Natural killer cell treated with Interleukin-12 subunit alpha and Interleukin-12 subunit beta and Interleukin-15 and Interleukin-18, amount 100 ng/mL, for 72 hours (primary cell): ENCODE measurements at regions not wholly inside any gene's neighbourhood (a gene's known extent, or its start where the extent isn't known, plus 50 kb on each side); places are given as distances from the start of the nearest gene placed in this dataset.

Experiments
- ATAC-seq, 2 donors: fragments of 150-1000 bp; cut with Tn5 transposase in 1 of 2; sonication (Bioruptor Pico), chemical (Tn5 transposase) in 1 of 2; 2 replicates each; pipeline ENCODE4 v1.10.0; 2021
- DNase-seq: peaks from one replicate; pipeline ENCODE4 v3.0.0; 2022; ENCODE audit warnings: low spot score
- H3K27ac Mint-ChIP-seq, 2 donors: 1 replicate in 1 of 2; 2 replicates in 1 of 2; pipeline ENCODE4 v1.8.0; 2022; ENCODE audit warnings: mixed read lengths in 2 of 2, mild to moderate bottlenecking in 1 of 2, moderate library complexity in 1 of 2
- H3K27me3 Mint-ChIP-seq, 2 donors: 1 replicate in 1 of 2; 2 replicates in 1 of 2; pipeline ENCODE4 v1.8.0; 2022; ENCODE audit warnings: mixed read lengths in 2 of 2
- H3K36me3 Mint-ChIP-seq: one replicate; pipeline ENCODE4 v1.8.0; 2022; ENCODE audit warnings: mixed read lengths
- H3K4me1 Mint-ChIP-seq, 2 donors: 1 replicate in 1 of 2; 2 replicates in 1 of 2; pipeline ENCODE4 v1.8.0; 2022; ENCODE audit warnings: low read depth in 2 of 2, mixed read lengths in 2 of 2, mild to moderate bottlenecking in 1 of 2
- H3K4me3 Mint-ChIP-seq: one replicate; pipeline ENCODE4 v1.8.0; 2022; ENCODE audit warnings: mixed read lengths
- H3K9me3 Mint-ChIP-seq: 2 replicates; pipeline ENCODE4 v1.8.0; 2022; ENCODE audit warnings: mixed read lengths

DNA sequence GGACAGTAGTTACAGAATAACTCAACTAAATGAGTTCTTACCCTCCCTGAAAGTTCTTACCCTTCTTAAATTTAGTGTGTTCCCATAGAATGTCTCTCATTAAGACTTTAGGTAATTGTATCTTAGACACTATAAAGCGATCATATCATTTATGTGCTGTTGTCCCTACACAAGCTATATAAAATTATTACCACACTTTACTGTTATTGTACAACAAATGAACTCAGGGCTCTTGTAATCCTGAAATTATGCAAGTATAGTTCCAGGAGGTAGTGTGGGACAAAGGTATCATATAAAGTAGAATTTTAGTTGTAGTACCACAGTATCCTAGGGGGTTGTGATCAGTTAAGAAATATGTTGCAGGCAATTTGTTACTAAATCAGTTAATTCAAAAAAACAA is 167.4 kb upstream of the CARMIL1 start:
- DNase-seq (no peak), ATAC-seq (no peak)
- Mint-ChIP-seq H3K27ac (no peak overlapping the region), H3K4me3 (no peak overlapping the region), H3K4me1 (peaks cover 7 to 31% of the 10 kb centered on the region in 2 donors), H3K27me3 (no peaks in the 10 kb centered on the region), H3K9me3 (no peaks in the 10 kb centered on the region), H3K36me3 (peaks cover 65% of the 10 kb centered on the region)

DNA sequence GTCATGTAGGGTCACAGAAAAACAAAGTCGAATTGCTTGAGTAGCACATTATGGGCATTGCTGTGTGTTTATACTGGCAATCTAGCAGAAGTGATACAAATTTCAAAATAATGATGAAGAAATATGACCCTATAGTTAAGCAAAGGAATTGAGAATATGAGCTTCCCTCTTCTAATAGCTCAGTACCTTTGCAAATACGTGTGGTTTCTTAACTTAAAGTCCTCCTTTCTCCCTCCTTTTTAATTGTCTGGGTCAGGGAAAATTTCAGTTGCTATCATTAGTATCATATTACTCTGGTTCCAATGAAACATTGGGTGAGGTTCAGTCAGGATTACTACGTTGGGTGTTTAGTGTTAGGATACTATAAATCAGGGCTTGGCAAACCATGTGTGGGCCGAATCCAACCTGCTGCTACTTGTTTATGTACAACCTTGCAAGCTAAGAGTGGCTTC is 166.8 kb upstream of the CARMIL1 start:
- ATAC-seq (no peak), DNase-seq (no peak)
- Mint-ChIP-seq H3K4me3 (no peak overlapping the region), H3K36me3 (peaks cover 60% of the 10 kb centered on the region), H3K9me3 (no peaks in the 10 kb centered on the region), H3K27ac (no peak overlapping the region), H3K27me3 (no peaks in the 10 kb centered on the region), H3K4me1 (peaks cover 3 to 29% of the 10 kb centered on the region in 2 donors)

DNA sequence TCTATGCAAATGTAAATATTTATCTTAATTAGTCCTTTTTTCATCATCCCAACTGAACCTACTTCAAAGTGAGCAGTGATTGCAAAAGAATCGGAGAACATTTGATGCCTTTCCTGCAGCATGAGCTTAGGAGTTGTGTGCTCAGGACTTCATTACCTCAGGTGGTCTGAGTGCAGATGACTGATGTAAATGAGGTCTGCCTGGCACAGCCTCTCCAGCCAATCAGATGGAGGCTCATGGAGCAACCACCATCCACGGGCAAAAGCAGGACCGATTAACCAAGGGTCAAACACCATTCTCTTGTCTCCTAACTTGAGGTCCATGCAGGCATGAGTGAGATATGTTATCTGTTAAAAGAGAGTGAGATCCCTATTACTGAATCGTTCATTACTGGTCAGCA is 165.7 kb upstream of the CARMIL1 start:
- no peak overlapping the region for H3K4me3 Mint-ChIP-seq
- peaks cover 60% of the 10 kb centered on the region for H3K36me3 Mint-ChIP-seq
- H3K9me3 Mint-ChIP-seq = no peaks in the 10 kb centered on the region
- peak overlapping the region in 1 of 2 donors; percentile 21 for H3K27ac Mint-ChIP-seq
- H3K27me3 Mint-ChIP-seq = no peaks in the 10 kb centered on the region
- no peak for ATAC-seq
- DNase-seq = no peak
- peaks cover 12 to 36% of the 10 kb centered on the region in 2 donors for H3K4me1 Mint-ChIP-seq

DNA sequence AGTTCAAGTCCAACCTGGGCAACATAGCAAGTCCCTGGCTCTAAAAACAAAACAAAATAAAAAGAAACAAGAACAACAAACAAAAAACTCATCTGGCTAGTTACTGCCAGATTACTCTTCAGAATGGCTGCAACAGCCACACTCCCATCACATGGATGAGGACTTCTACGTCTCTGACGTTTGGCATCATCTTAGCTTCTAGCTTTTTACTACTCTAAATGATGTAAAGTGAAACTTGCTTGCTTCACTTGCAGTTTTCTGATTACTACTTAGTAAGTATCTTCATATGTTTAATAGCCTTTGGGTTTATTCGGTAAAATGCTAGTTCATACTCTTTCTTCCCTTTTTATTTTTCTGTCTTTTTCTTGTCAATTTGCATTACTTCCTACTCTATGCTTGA is 161.1 kb upstream of the CARMIL1 start:
- peak; percentile 81 to 87 for ATAC-seq
- peaks cover 46% of the 10 kb centered on the region for H3K36me3 Mint-ChIP-seq
- DNase-seq = no peak
- H3K4me3 Mint-ChIP-seq = peak overlapping the region; percentile 60
- peak overlapping the region; percentile 45 to 90 for H3K27ac Mint-ChIP-seq
- H3K27me3 Mint-ChIP-seq = no peaks in the 10 kb centered on the region
- no peaks in the 10 kb centered on the region for H3K9me3 Mint-ChIP-seq
- H3K4me1 Mint-ChIP-seq = peaks cover 32 to 41% of the 10 kb centered on the region in 2 donors

DNA sequence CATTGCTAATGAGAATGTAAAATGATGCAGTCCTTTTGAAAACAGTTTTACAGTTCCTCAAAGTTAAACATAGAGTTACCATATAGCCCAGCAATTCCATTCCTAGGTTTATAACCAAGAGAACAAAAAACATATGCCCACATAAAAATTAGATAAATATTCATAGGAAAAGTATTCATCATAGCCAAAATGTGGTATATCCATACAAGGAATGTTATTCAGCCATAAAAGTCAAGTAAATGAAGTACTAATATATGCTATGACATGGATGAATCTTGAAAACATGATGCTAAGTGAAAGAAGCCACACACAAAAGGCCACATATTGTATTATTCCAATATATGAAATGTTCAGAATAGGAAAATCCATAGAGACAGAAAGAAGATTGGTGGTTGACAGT is 158.0 kb upstream of the CARMIL1 start:
- H3K27me3 Mint-ChIP-seq = no peaks in the 10 kb centered on the region
- no peak for DNase-seq
- H3K27ac Mint-ChIP-seq = peak overlapping the region; percentile 42 to 52
- no peak for ATAC-seq
- H3K36me3 Mint-ChIP-seq = peaks cover 44% of the 10 kb centered on the region
- peaks cover 50 to 53% of the 10 kb centered on the region in 2 donors for H3K4me1 Mint-ChIP-seq
- no peaks in the 10 kb centered on the region for H3K9me3 Mint-ChIP-seq
- peak overlapping the region; percentile 22 for H3K4me3 Mint-ChIP-seq

DNA sequence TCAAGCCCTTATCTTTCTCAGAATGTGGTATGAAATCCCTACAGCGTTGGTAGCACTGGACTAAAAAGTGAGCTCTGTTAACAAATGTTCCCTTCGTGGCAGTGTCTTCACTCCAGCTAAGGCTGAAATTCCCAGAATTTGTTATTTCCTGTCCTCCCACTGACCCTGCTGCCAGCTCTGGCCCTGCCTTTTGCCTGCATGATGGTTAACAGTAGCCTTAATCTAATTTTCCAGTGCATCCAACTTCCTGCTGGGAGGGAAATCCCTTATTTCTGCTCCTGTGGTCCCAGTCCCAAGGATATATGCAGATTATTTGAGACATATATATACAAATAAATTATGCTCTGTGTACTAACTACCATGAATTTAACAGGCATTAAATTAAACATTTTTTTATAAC is 157.2 kb upstream of the CARMIL1 start:
- H3K4me3 Mint-ChIP-seq = no peak overlapping the region
- H3K4me1 Mint-ChIP-seq = peaks cover 52 to 55% of the 10 kb centered on the region in 2 donors
- H3K27ac Mint-ChIP-seq = peak overlapping the region in 1 of 2 donors; percentile 52
- H3K36me3 Mint-ChIP-seq = peaks cover 47% of the 10 kb centered on the region
- no peaks in the 10 kb centered on the region for H3K9me3 Mint-ChIP-seq
- ATAC-seq = no peak
- DNase-seq = no peak
- no peaks in the 10 kb centered on the region for H3K27me3 Mint-ChIP-seq

DNA sequence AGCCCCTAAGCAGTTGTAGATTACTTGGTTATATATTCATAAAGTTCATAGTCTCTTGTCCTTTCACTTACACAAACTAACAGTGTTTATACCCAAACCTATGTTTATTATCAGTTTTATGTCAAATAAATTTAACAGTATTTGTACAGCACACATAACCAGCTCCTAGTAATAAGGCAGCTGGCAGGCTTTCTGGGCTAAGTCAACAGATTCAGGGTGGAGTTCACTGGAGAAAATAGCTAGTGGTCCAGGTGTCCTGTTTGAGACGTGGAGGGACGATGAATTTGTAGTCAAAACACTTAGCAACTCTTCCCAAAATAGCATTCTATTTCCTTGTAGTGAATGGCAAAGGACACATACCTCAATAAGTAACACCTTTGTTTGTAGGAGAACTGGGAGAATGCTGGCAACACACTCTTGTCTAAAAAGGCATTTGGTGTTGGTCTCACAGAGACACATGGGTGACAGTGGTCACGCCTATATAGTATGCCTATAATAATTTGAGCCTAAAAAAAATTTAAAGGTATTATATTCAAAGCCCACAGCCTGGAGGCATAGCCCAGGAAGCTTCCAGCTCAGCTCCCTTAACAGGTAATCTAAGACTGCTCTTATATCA is 156.4 kb upstream of the CARMIL1 start:
- no peaks in the 10 kb centered on the region for H3K9me3 Mint-ChIP-seq
- DNase-seq (no peak), ATAC-seq (no peak)
- no peak overlapping the region for H3K4me3 Mint-ChIP-seq
- peak overlapping the region in 1 of 2 donors; percentile 52 for H3K27ac Mint-ChIP-seq
- peaks cover 49% of the 10 kb centered on the region for H3K36me3 Mint-ChIP-seq
- peaks cover 50 to 58% of the 10 kb centered on the region in 2 donors for H3K4me1 Mint-ChIP-seq
- no peaks in the 10 kb centered on the region for H3K27me3 Mint-ChIP-seq

DNA sequence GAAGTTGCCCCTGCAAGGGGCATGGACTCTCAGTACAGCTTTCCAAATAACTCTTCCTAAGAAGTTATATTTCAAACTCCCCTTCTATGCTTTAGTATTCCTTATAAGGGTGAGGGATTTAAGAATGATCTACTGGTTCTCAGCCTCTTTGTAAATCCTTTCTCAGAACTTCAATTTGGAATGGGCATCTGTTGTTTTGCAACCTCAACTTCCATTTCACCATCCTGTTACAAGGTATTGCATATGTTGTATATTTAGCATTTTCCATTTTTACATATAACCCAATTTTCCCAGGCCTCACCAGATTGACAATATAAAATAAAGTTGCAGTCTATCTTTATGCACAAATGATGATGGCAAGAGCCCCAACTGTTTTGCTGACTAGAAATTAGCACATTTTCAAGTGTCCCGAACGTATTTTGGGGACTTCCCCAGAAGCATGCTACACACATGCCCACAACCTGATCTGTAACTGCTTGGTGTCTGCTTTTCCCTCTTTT is 154.9 kb upstream of the CARMIL1 start:
- no peaks in the 10 kb centered on the region for H3K27me3 Mint-ChIP-seq
- peak overlapping the region; percentile 28 to 75 for H3K27ac Mint-ChIP-seq
- DNase-seq (no peak), ATAC-seq (no peak)
- no peaks in the 10 kb centered on the region for H3K9me3 Mint-ChIP-seq
- peaks cover 48 to 53% of the 10 kb centered on the region in 2 donors for H3K4me1 Mint-ChIP-seq
- H3K4me3 Mint-ChIP-seq = peak overlapping the region; percentile 45
- peaks cover 51% of the 10 kb centered on the region for H3K36me3 Mint-ChIP-seq

DNA sequence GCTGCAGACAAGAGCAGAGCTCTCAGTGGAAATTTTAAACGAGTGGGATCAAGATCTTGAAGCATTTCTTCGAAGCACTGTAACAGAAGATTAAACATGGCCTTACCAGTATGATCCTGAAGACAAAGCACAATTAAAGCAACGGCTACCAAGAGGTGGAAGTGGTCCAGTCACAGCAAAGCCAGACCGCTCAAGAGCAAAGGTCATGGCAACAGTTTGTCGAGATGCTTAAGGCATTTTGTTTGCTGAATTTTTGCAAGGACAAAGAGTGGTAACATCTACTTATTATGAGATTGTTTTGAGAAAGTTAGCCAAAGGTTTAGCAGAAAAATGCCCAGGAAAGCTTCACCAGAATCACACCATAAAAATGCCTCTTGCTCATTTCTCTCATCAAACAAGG is 153.4 kb upstream of the CARMIL1 start:
- Mint-ChIP-seq H3K27me3 (no peaks in the 10 kb centered on the region), H3K9me3 (no peaks in the 10 kb centered on the region), H3K36me3 (peaks cover 59% of the 10 kb centered on the region), H3K4me1 (peaks cover 49 to 53% of the 10 kb centered on the region in 2 donors), H3K4me3 (peak overlapping the region; percentile 55), H3K27ac (peak overlapping the region in 1 of 2 donors; percentile 75)
- DNase-seq (no peak), ATAC-seq (no peak)

DNA sequence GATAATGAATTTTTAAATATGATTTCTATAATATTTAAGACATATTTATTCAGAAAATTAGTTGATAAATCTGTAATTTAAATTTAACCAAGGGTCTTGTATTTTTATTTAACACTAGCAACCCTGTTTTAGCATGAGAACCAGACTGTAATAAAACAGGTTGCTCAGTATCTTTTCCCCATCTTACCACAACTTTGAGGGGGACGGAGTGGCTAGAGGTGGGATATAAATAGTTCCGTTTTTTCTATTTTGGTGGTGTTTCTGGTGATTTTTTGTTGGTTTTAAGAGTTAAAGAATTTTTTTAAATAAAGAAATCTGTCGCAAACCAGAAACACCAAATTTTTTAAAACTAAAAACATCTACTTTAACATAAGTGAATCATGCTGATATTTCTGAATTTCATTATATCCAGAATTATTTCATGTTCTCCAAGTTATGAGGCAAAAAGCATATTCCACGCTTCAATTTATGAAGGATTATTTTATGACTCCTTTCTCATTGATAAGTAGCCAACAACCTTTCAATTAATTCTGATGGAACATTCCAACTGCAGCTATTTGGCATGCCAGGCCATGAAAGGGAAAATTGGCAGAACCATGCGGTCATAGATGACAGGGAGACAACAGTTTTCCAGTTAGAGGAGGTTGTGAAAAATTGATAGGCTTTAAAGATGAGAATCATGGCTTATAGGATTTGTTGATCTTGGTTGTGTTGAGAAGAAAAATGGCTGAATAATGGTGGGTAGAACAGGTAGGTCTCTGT is 151.9 kb upstream of the CARMIL1 start:
- peak overlapping the region; percentile 62 for H3K4me3 Mint-ChIP-seq
- DNase-seq = no peak
- no peaks in the 10 kb centered on the region for H3K9me3 Mint-ChIP-seq
- peaks cover 53 to 58% of the 10 kb centered on the region in 2 donors for H3K4me1 Mint-ChIP-seq
- no peaks in the 10 kb centered on the region for H3K27me3 Mint-ChIP-seq
- H3K27ac Mint-ChIP-seq = peak overlapping the region; percentile 13 to 91
- peaks cover 63% of the 10 kb centered on the region for H3K36me3 Mint-ChIP-seq
- ATAC-seq = no peak

DNA sequence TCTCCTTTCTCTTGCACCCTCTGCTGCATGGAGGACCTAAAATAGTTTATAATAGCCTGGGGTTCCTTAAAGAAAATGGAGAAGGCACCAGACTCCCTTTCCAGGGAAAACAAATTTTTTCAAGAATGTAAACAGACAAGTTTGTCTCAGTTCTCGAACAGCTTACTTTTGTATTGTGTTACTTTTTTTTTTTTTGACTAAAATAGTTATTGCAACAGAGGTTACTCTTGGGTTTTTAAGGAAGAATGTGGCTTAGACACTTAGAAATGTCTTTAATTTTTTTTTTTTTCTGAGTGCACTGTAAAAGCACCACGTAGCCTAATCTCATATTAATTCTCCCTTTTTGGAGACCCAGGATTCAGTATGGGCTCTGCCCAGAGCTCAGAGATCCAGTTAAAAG is 148.7 kb upstream of the CARMIL1 start:
- Mint-ChIP-seq H3K4me1 (peaks cover 44 to 56% of the 10 kb centered on the region in 2 donors), H3K27ac (peak overlapping the region; percentile 91), H3K9me3 (no peaks in the 10 kb centered on the region), H3K36me3 (peaks cover 64% of the 10 kb centered on the region), H3K27me3 (no peaks in the 10 kb centered on the region), H3K4me3 (peak overlapping the region; percentile 87)
- ATAC-seq = peak in 1 of 2 donors; percentile 65
- DNase-seq = no peak

DNA sequence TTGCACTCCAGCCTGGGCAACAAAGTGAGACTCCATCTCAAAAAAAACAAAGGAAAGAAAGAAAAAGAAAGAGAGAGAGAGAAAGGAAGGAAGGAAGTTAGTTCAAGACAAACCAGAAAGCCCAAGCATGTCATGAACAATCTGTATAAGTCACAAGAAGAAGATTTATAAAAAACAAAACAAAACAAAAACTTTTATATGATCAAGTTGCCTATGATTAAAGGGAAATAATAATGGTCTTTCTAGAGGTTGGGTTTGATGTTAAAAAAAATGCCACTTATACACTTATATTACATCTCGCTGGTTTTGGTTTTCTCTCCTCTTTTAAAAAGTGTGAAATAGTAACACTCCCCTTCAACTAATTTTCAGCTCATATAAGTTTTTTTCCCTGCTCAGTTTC is 146.2 kb upstream of the CARMIL1 start:
- Mint-ChIP-seq H3K36me3 (peaks cover 67% of the 10 kb centered on the region), H3K27ac (peak overlapping the region; percentile 91 to 95), H3K4me1 (peaks cover 42 to 62% of the 10 kb centered on the region in 2 donors), H3K27me3 (no peaks in the 10 kb centered on the region), H3K9me3 (no peaks in the 10 kb centered on the region), H3K4me3 (peak overlapping the region; percentile 90)
- ATAC-seq = no peak
- no peak for DNase-seq

DNA sequence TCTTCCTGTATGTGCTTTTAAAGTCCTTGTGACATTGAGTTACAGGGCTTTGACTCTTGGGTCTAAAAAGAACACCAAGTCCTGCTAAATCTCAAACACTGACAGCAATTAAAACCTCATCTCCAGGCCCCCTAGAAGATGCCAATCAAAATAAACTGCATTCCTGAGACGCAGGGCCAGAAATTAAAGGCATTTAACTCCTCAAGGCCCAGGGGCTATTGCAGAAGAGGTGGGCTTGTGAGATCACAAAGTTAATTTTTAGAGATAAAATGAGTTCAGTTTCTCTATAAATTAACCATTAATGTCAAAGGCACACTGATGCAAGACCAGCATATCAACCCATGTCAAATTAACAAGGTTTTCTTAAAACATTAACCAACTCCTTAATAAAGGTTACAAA is 145.6 kb upstream of the CARMIL1 start:
- ATAC-seq (no peak), DNase-seq (no peak)
- H3K36me3 Mint-ChIP-seq = peaks cover 61% of the 10 kb centered on the region
- no peaks in the 10 kb centered on the region for H3K9me3 Mint-ChIP-seq
- peaks cover 42 to 67% of the 10 kb centered on the region in 2 donors for H3K4me1 Mint-ChIP-seq
- H3K27ac Mint-ChIP-seq = peak overlapping the region; percentile 91 to 95
- peak overlapping the region; percentile 90 for H3K4me3 Mint-ChIP-seq
- H3K27me3 Mint-ChIP-seq = no peaks in the 10 kb centered on the region

DNA sequence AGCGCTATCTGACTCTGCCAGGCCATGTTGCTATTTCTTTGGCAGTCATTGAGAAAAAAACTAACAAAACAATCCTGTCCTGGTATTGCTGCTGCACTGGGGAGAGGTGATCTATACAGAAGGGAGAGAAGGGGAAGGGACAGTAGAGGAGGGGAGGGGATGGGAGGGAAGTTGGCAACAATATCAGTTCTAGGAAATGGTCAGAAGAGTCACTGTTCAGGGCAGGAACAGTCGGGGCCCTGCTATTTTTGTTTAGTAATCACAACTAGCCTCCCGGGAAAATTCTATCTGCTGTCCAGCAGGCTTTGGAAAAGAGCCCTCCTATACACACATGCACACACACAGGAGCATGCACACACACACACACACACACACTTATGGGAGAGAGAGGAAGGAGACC is 142.3 kb upstream of the CARMIL1 start:
- DNase-seq (no peak), ATAC-seq (peak in 1 of 2 donors; percentile 45)
- H3K4me1 Mint-ChIP-seq = peaks cover 25 to 54% of the 10 kb centered on the region in 2 donors
- no peaks in the 10 kb centered on the region for H3K27me3 Mint-ChIP-seq
- peaks cover 40% of the 10 kb centered on the region for H3K36me3 Mint-ChIP-seq
- H3K9me3 Mint-ChIP-seq = no peaks in the 10 kb centered on the region
- peak overlapping the region; percentile 90 for H3K4me3 Mint-ChIP-seq
- H3K27ac Mint-ChIP-seq = peak overlapping the region; percentile 95
